ENCODE measurements at regions not wholly inside any gene's neighbourhood (a gene's known extent, or its start where the extent isn't known, plus 50 kb on each side); places are given as distances from the start of the nearest gene placed in this dataset.
A peak's percentile ranks its signal among the peaks of the same experiment; 100 is the strongest.
"Not testable (repeated sequence)": the region's sequence is repeated elsewhere in the genome, so short reads cannot be mapped to it uniquely, and the experiment has no call there.

DNA sequence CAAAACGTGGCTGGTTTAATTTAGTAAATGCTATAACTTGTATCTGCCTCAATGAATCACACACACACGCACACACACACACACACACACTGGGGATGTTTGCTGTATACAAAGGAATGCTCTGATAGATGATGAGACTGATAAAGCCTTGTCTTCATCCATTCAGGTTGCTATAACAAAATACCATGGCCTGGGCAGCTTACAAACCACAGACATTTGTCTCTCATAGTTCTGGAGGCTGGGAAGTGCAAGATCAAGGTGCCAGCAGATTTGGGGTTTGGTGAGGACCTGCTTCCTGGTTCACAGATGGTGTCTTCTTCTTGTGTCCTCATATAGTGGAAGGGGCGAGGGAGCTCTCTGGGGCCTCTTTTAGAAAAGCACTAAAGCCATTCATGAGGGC is 149.5 kb upstream of the HDAC4 start:
- H3K4me1 Mint-ChIP-seq (ENCODE audit: low read depth): peaks cover 44% of the 10 kb centered on the region
- no peaks in the 10 kb centered on the region for H3K9me3 Mint-ChIP-seq
- intact Hi-C loops (cut with micrococcal nuclease): no loop called here
- H3K4me3 Mint-ChIP-seq (ENCODE audit: low read depth): no peak overlapping the region
- DNase-seq (ENCODE audit: low spot score): no peak
- no peak overlapping the region for H3K27ac Mint-ChIP-seq
- H3K27me3 Mint-ChIP-seq (ENCODE audit: low read depth): peaks cover 7% of the 10 kb centered on the region
- H3K36me3 Mint-ChIP-seq (ENCODE audit: low read depth): no peaks in the 10 kb centered on the region

DNA sequence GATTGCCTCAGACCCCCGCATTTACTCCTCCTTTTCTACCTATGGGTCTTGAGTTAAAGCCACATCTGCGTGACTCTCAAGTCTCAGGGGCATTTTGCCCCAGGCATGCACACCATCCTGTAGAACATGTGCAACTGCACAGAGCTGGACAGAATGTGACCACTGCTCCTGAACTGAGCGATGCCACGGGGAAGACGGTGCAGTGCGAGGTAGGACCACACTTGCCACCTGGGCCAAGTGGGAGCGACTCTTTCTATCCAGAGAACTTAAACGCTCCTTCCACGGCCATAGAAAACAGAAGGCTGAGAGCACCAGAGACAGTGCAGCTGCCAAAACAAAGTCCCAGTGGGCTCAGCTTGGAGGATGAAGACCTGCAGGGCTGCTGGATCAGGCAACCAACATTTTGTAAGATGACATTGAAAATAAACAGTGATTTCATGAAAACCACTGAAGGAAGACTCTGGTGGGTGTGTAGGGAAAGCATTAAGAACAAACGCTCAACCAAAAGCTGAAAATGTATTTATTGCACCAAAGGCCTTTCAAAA is 149.0 kb upstream of the HDAC4 start:
- Mint-ChIP-seq H3K4me1 (ENCODE audit: low read depth) (peaks cover 48% of the 10 kb centered on the region), H3K9me3 (no peaks in the 10 kb centered on the region), H3K36me3 (ENCODE audit: low read depth) (no peaks in the 10 kb centered on the region), H3K4me3 (ENCODE audit: low read depth) (no peak overlapping the region), H3K27ac (no peak overlapping the region), H3K27me3 (ENCODE audit: low read depth) (peaks cover 7% of the 10 kb centered on the region)
- DNase-seq (ENCODE audit: low spot score): no peak
- intact Hi-C loops (cut with micrococcal nuclease): loop anchor here (5.0 to 10.0 kb wide), 4 partner anchors 145 to 332 kb away; partner anchors contain the start of gene HDAC4

DNA sequence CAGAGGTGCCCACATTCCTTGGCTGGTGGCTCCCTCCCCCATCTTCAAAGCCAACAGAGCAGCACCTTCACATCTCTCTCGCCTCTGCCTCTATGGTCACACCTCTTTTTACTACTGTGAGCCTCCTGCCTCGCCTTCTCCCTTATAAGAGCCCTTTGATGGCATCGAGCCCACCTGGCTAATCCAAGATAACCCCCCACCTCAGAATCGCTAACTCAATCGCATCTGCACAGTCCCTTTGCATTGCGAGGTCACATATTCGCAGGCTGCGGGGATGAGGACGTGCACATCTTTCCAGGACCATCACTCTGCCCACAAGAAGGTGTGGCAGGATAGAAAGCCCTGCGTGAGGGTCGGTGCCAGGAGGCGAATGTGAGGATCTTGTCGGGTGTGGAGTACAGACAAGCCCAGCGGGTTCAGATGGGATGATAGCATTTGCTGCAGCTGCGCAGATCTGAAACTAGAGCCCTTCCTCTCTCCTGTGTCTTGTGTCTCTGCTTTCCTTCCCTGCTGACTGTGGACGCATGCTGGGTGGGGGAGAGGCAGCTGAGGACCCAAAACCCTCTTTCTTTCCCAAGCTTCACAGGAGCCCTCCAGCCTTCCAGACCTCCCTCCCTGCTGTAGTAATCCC is 148.3 kb upstream of the HDAC4 start:
- H3K4me1 Mint-ChIP-seq (ENCODE audit: low read depth): peaks cover 54% of the 10 kb centered on the region
- intact Hi-C loops (cut with micrococcal nuclease): loop anchor here (1.0 to 10.0 kb wide), 5 partner anchors 74 to 332 kb away; partner anchors contain the start of gene HDAC4
- H3K27me3 Mint-ChIP-seq (ENCODE audit: low read depth): peaks cover 5% of the 10 kb centered on the region
- H3K4me3 Mint-ChIP-seq (ENCODE audit: low read depth): no peak overlapping the region
- no peak overlapping the region for H3K27ac Mint-ChIP-seq
- no peaks in the 10 kb centered on the region for H3K36me3 Mint-ChIP-seq (ENCODE audit: low read depth)
- H3K9me3 Mint-ChIP-seq: no peaks in the 10 kb centered on the region
- DNase-seq (ENCODE audit: low spot score): no peak

DNA sequence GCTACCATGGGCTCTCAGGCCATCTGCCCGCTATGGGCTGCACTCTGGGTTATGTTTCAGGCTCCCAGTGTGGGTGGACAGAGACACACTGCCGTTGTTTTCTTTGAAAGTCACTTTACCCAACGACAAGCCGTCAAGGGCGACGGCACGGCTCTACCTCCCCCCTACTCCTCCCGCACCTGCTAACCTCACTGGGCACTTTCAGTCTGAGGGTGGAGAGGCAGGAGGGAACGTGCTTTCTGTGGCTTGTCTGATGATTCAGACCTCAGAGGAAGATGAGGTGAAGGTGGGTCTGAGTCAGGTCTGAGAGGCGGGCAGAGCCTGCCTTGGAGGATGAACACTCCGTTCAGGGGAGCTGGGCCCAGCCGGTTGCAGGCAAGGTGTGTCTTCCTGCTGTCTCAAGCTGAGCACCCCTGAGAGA is 147.6 kb upstream of the HDAC4 start:
- Mint-ChIP-seq H3K27me3 (ENCODE audit: low read depth) (peaks cover 4% of the 10 kb centered on the region), H3K4me3 (ENCODE audit: low read depth) (no peak overlapping the region), H3K27ac (no peak overlapping the region)

DNA sequence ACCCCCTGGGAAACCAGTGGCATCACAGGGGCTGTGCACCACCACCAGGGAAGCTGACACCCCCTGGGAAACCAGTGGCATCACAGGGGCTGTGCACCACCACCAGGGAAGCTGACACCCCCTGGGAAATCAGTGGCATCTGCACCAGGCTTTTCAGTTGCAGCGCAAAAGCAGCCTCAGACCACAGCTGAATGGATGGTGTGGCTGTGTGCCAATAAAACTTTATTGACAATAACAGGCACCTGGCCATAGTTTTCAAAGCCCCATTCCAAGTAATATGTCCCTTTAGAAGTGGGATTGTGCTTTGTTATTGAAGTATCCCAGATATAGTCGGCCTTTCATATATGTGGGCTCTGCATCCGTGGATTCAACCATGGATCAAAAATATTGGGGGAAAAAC is 146.3 kb upstream of the HDAC4 start:
- peaks cover 54% of the 10 kb centered on the region for H3K4me1 Mint-ChIP-seq (ENCODE audit: low read depth)
- not testable (repeated sequence) for H3K36me3 Mint-ChIP-seq (ENCODE audit: low read depth)
- intact Hi-C loops (cut with micrococcal nuclease): loop anchor here (5.0 to 10.0 kb wide), 4 partner anchors 142 to 330 kb away; partner anchors contain the start of gene HDAC4

More for the DNA sequence above, 147.6 kb upstream of the HDAC4 start:
- Mint-ChIP-seq H3K36me3 (ENCODE audit: low read depth) (no peaks in the 10 kb centered on the region), H3K9me3 (no peaks in the 10 kb centered on the region), H3K4me1 (ENCODE audit: low read depth) (peaks cover 57% of the 10 kb centered on the region)
- DNase-seq (ENCODE audit: low spot score): peak; percentile 37
- intact Hi-C loops (cut with micrococcal nuclease): loop anchor here (1.0 to 10.0 kb wide), 5 partner anchors 75 to 331 kb away; partner anchors contain the start of gene HDAC4

DNA sequence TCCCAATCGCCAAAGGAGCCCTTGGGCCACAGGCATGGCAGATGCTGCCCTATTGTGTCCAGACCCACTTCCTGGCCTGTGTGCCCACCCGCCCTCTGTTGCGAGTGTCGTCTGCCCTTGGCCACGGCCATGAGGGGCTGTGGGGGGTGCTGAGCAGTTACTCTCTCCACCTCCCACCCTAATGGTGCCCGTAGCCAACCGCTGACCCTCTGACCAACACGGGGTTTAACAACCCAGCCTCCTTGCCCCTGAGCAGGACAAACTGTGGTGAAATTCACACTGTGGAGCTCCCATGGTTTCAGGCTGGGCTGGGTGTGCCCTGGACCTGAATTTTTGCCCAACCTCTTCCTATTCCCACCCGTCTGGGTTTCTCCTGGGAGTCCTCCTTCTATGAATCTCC is 145.7 kb upstream of the HDAC4 start:
- DNase-seq (ENCODE audit: low spot score): no peak
- Mint-ChIP-seq H3K36me3 (ENCODE audit: low read depth) (no peaks in the 10 kb centered on the region), H3K27me3 (ENCODE audit: low read depth) (peaks cover 10% of the 10 kb centered on the region), H3K4me3 (ENCODE audit: low read depth) (no peak overlapping the region), H3K9me3 (no peaks in the 10 kb centered on the region), H3K4me1 (ENCODE audit: low read depth) (peaks cover 54% of the 10 kb centered on the region), H3K27ac (peak overlapping the region; percentile 58)
- intact Hi-C loops (cut with micrococcal nuclease): loop anchor here (5.0 to 10.0 kb wide), 4 partner anchors 142 to 329 kb away; partner anchors contain the start of gene HDAC4

More for the DNA sequence above, 146.3 kb upstream of the HDAC4 start:
- peaks cover 10% of the 10 kb centered on the region for H3K27me3 Mint-ChIP-seq (ENCODE audit: low read depth)
- not testable (repeated sequence) for H3K27ac Mint-ChIP-seq; DNase-seq (ENCODE audit: low spot score); H3K9me3 Mint-ChIP-seq; H3K4me3 Mint-ChIP-seq (ENCODE audit: low read depth)

DNA sequence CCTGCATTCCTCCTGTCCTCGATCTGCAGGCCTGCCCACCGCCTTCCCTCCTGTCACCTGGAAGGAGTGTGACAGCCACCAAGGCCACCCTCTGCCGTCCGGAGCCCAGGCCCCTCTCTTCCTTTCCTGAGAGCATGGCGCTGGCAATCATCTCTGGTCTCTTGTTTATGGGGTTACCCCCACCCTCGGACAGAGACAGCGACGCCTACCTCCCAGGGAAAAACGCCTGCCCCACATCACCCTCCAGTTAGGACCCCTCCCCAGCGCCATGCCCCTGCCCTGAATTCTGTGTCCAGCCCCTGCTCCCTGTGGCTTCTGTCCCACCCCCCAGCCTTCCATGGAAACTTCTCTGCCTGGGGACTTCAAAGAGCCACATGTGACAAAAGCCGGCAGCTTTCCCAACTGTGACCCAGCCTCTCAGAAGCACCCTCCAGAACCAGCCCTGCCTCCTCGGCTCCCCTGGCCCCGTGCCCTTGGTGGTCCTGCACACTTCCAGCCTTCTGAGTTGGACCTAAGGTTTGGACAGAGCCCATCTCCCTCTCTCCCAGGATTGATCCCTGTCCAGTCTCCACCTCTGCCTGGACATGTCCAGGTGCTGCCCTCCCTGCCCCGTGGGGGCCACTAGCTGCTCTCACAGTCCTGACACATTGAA is 145.0 kb upstream of the HDAC4 start:
- Mint-ChIP-seq H3K36me3 (ENCODE audit: low read depth) (no peaks in the 10 kb centered on the region), H3K9me3 (no peaks in the 10 kb centered on the region), H3K27ac (peak overlapping the region; percentile 58), H3K4me1 (ENCODE audit: low read depth) (peaks cover 54% of the 10 kb centered on the region), H3K27me3 (ENCODE audit: low read depth) (peaks cover 12% of the 10 kb centered on the region), H3K4me3 (ENCODE audit: low read depth) (no peak overlapping the region)
- intact Hi-C loops (cut with micrococcal nuclease): loop anchor here (5.0 to 10.0 kb wide), 4 partner anchors 141 to 329 kb away; partner anchors contain the start of gene HDAC4
- no peak for DNase-seq (ENCODE audit: low spot score)

DNA sequence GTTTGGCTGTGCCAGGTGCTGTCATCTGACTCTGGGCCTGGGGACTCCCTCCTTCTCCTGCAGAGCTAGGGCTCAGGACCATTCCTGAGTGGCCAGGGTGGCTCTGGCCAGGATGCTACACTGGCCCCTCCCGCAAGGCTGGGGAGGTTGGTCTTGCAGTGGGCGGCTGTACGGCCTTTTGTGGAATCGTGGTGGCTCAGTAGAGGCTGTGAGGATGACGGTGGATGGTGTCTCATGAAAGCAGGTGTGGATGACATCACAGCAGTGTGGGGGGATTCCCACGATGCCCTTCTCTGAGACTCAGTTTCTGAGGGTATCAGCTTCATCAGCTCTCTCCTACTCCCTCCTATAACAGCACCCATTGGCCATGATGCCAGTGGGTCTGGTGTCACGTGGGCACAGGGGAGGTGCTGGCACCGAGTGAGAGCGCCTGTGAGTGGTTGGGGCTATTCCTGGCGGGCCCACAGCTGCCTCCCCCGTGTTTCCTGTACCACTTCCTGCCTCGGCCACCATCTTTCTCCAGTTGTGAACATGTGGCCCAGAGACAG is 144.2 kb upstream of the HDAC4 start:
- H3K36me3 Mint-ChIP-seq (ENCODE audit: low read depth): no peaks in the 10 kb centered on the region
- DNase-seq (ENCODE audit: low spot score): peak; percentile 14
- H3K27ac Mint-ChIP-seq: peak overlapping the region; percentile 61
- intact Hi-C loops (cut with micrococcal nuclease): loop anchor here (5.0 to 10.0 kb wide), 4 partner anchors 140 to 328 kb away; partner anchors contain the start of gene HDAC4
- peaks cover 12% of the 10 kb centered on the region for H3K27me3 Mint-ChIP-seq (ENCODE audit: low read depth)
- no peaks in the 10 kb centered on the region for H3K9me3 Mint-ChIP-seq
- H3K4me3 Mint-ChIP-seq (ENCODE audit: low read depth): no peak overlapping the region
- H3K4me1 Mint-ChIP-seq (ENCODE audit: low read depth): peaks cover 56% of the 10 kb centered on the region

DNA sequence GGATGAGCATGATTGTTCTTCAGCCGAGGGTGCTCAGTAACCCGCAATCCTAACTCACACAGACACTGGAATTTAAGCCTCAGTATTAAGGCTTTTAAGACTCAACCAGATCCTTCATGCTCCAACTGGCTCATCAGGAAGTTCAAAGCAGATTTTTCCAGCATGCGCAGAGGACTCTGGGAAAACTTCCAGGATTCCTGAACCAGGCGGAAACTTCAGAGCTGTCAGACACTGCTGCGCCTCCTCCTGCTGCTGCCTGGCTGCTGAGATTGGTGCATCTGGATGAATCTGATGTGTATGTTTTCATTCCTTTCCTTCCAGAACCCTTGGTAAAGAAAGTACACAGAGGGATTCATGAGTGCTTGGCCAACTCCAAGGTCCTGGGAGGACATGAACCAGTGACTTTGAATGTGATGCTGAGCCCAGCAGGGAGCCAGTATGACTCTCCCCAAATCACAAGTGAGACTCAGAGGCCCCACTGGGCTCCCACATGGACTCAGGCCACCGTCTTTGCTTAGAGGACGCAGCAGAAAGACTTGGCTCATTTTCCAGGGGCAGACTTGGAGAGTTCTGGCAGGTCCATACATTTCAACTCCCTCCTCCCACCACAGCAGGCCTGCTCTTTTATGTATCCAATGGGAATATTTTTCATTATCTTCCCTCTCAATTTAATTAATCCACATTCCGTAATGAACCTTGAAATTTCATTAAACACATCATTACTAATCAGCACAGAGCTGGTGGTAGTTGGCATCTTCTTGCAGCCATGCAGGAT is 143.5 kb upstream of the HDAC4 start:
- Mint-ChIP-seq H3K27ac (peak overlapping the region; percentile 61), H3K4me1 (ENCODE audit: low read depth) (peaks cover 49% of the 10 kb centered on the region), H3K9me3 (no peaks in the 10 kb centered on the region), H3K4me3 (ENCODE audit: low read depth) (no peak overlapping the region), H3K27me3 (ENCODE audit: low read depth) (peaks cover 8% of the 10 kb centered on the region), H3K36me3 (ENCODE audit: low read depth) (no peaks in the 10 kb centered on the region)
- intact Hi-C loops (cut with micrococcal nuclease): loop anchor here (10.0 kb wide), 1 partner anchor 140 kb away; the partner anchor contains the start of gene HDAC4
- no peak for DNase-seq (ENCODE audit: low spot score)

DNA sequence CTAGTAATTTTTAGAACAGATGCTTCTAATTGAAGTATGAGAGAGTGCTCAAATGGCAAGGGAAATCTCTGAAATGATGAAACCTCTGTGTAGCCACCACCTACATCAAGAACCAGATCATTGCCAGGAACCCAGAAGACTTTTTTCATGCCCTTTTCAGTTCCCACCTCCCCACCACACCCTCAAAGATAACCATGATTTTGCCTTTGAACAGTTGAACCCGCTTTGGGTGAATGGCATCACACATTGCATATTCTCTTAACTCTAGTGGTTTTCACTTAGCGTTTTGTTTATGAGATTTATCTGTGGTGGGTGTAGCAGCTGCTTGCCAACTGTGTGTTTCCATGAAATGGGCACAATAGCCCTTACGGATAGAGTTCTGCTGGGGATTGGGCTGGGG is 142.9 kb upstream of the HDAC4 start:
- Mint-ChIP-seq H3K27me3 (ENCODE audit: low read depth) (peaks cover 8% of the 10 kb centered on the region), H3K36me3 (ENCODE audit: low read depth) (no peaks in the 10 kb centered on the region), H3K4me1 (ENCODE audit: low read depth) (peaks cover 43% of the 10 kb centered on the region), H3K9me3 (no peaks in the 10 kb centered on the region), H3K4me3 (ENCODE audit: low read depth) (no peak overlapping the region), H3K27ac (peak overlapping the region; percentile 40)
- intact Hi-C loops (cut with micrococcal nuclease): loop anchor here (10.0 kb wide), 1 partner anchor 139 kb away; the partner anchor contains the start of gene HDAC4
- DNase-seq (ENCODE audit: low spot score): no peak

DNA sequence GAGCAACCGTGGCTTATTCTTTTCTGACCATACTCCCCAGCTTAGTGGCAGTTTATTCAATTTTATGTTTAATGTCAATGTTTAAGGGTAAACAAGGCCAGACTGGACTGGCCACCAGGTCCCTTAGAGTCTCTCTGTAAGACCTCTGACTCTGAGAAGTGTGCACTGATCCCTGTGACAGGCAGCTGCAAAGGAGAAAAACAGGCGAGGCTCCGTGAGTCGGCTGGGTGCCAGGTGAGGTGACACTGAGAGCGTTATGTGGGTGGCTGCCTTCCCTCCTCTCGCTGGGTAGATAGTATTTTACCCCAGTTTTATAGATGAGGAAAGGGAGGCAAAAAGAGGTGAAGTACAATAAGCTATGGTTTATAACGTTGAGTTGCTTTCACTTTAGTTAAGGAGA is 139.4 kb upstream of the HDAC4 start:
- no peak overlapping the region for H3K4me3 Mint-ChIP-seq (ENCODE audit: low read depth)
- intact Hi-C loops (cut with micrococcal nuclease): loop anchor here (10.0 kb wide), 1 partner anchor 135 kb away; the partner anchor contains the start of gene HDAC4
- no peak overlapping the region for H3K27ac Mint-ChIP-seq
- H3K27me3 Mint-ChIP-seq (ENCODE audit: low read depth): peaks cover 8% of the 10 kb centered on the region
- H3K36me3 Mint-ChIP-seq (ENCODE audit: low read depth): no peaks in the 10 kb centered on the region
- no peak for DNase-seq (ENCODE audit: low spot score)
- H3K4me1 Mint-ChIP-seq (ENCODE audit: low read depth): peaks cover 19% of the 10 kb centered on the region
- H3K9me3 Mint-ChIP-seq: no peaks in the 10 kb centered on the region

DNA sequence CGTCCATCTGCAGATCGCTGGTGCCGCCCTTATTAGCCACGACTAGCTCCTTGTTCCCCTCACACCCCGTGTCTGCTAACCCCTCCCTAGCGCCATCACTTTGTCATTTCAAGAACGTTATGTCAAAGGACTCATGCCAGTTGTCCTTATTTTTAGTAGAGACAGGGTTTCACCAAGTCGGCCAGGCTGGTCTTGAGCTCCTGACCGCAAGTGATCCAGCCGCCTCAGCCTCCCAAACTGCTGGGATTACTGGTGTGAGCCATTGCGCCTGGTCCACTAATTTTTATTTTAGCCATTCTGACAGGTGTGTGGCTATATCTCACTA is 138.9 kb upstream of the HDAC4 start:
- intact Hi-C loops (cut with micrococcal nuclease): loop anchor here (10.0 kb wide), 1 partner anchor 135 kb away; the partner anchor contains the start of gene HDAC4
- H3K36me3 Mint-ChIP-seq (ENCODE audit: low read depth): no peaks in the 10 kb centered on the region
- DNase-seq (ENCODE audit: low spot score): no peak
- no peaks in the 10 kb centered on the region for H3K9me3 Mint-ChIP-seq
- H3K4me3 Mint-ChIP-seq (ENCODE audit: low read depth): no peak overlapping the region
- H3K27ac Mint-ChIP-seq: no peak overlapping the region
- peaks cover 14% of the 10 kb centered on the region for H3K4me1 Mint-ChIP-seq (ENCODE audit: low read depth)
- H3K27me3 Mint-ChIP-seq (ENCODE audit: low read depth): peaks cover 11% of the 10 kb centered on the region
